ENCODE measurements at regions not wholly inside any gene's neighbourhood (a gene's known extent, or its start where the extent isn't known, plus 50 kb on each side); places are given as distances from the start of the nearest gene placed in this dataset.

DNA sequence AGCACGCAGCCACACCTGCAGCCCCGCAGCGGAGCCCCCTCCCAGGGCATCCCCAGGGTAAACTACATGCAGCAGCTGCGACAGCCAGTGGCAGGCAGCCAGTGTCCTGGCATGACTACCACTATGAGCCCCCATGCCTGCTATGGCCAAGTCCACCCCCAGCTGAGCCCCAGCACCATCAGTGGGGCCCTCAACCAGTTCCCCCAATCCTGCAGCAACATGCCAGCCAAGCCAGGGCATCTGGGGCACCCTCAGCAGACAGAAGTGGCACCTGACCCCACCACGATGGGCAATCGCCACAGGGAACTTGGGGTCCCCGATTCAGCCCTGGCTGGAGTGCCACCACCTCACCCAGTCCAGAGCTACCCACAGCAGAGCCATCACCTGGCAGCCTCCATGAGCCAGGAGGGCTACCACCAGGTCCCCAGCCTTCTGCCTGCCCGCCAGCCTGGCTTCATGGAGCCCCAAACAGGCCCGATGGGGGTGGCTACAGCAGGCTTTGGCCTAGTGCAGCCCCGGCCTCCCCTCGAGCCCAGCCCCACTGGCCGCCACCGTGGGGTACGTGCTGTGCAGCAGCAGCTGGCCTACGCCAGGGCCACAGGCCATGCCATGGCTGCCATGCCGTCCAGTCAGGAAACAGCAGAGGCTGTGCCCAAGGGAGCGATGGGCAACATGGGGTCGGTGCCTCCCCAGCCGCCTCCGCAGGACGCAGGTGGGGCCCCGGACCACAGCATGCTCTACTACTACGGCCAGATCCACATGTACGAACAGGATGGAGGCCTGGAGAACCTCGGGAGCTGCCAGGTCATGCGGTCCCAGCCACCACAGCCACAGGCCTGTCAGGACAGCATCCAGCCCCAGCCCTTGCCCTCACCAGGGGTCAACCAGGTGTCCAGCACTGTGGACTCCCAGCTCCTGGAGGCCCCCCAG lies 254.1 kb downstream of the GLI2 start (continued):
- TF ChIP-seq, protein P1, sequence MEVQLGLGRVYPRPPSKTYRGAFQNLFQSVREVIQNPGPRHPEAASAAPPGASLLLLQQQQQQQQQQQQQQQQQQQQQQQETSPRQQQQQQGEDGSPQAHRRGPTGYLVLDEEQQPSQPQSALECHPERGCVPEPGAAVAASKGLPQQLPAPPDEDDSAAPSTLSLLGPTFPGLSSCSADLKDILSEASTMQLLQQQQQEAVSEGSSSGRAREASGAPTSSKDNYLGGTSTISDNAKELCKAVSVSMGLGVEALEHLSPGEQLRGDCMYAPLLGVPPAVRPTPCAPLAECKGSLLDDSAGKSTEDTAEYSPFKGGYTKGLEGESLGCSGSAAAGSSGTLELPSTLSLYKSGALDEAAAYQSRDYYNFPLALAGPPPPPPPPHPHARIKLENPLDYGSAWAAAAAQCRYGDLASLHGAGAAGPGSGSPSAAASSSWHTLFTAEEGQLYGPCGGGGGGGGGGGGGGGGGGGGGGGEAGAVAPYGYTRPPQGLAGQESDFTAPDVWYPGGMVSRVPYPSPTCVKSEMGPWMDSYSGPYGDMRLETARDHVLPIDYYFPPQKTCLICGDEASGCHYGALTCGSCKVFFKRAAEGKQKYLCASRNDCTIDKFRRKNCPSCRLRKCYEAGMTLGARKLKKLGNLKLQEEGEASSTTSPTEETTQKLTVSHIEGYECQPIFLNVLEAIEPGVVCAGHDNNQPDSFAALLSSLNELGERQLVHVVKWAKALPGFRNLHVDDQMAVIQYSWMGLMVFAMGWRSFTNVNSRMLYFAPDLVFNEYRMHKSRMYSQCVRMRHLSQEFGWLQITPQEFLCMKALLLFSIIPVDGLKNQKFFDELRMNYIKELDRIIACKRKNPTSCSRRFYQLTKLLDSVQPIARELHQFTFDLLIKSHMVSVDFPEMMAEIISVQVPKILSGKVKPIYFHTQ (CRISPR knock-in tag; IDR thresholded peaks at IDR 0.05): no peak
- TF ChIP-seq, protein P2, sequence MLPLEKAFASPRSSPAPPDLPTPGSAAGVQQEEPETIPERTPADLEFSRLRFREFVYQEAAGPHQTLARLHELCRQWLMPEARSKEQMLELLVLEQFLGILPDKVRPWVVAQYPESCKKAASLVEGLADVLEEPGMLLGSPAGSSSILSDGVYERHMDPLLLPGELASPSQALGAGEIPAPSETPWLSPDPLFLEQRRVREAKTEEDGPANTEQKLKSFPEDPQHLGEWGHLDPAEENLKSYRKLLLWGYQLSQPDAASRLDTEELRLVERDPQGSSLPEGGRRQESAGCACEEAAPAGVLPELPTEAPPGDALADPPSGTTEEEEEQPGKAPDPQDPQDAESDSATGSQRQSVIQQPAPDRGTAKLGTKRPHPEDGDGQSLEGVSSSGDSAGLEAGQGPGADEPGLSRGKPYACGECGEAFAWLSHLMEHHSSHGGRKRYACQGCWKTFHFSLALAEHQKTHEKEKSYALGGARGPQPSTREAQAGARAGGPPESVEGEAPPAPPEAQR (CRISPR knock-in tag; IDR thresholded peaks at IDR 0.05): no peak
- TF ChIP-seq FOXK1 (CRISPR knock-in tag; IDR thresholded peaks at IDR 0.05): no peak

DNA sequence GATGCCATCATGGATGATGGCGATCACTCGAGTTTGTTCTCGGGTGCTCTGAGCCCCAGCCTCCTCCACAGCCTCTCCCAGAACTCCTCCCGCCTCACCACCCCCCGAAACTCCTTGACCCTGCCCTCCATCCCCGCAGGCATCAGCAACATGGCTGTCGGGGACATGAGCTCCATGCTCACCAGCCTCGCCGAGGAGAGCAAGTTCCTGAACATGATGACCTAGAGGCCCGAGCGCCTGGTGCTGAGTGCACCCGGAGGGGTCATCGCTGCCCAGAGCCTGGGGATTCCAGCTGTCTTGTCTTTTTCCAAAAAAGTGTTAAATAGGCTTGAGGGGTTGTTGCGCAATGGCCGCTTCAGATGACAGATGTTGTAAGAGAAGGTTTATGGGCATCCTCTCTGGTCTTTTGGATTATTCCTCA lies 254.8 kb downstream of the GLI2 start:
- H3K9me3 Mint-ChIP-seq: no peaks in the 10 kb centered on the region
- no peak for ATAC-seq
- TF ChIP-seq, protein P3, sequence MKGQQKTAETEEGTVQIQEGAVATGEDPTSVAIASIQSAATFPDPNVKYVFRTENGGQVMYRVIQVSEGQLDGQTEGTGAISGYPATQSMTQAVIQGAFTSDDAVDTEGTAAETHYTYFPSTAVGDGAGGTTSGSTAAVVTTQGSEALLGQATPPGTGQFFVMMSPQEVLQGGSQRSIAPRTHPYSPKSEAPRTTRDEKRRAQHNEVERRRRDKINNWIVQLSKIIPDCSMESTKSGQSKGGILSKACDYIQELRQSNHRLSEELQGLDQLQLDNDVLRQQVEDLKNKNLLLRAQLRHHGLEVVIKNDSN (CRISPR knock-in tag; IDR thresholded peaks at IDR 0.05): no peak
- TF ChIP-seq, protein P4, sequence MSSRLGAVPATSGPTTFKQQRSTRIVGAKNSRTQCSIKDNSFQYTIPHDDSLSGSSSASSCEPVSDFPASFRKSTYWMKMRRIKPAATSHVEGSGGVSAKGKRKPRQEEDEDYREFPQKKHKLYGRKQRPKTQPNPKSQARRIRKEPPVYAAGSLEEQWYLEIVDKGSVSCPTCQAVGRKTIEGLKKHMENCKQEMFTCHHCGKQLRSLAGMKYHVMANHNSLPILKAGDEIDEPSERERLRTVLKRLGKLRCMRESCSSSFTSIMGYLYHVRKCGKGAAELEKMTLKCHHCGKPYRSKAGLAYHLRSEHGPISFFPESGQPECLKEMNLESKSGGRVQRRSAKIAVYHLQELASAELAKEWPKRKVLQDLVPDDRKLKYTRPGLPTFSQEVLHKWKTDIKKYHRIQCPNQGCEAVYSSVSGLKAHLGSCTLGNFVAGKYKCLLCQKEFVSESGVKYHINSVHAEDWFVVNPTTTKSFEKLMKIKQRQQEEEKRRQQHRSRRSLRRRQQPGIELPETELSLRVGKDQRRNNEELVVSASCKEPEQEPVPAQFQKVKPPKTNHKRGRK (CRISPR knock-in tag; IDR thresholded peaks at IDR 0.05; ENCODE audit: borderline replicate concordance): no peak
- TF ChIP-seq, protein P2 (CRISPR knock-in tag; IDR thresholded peaks at IDR 0.05): no peak
- TF ChIP-seq ZNF423 (CRISPR knock-in tag; IDR thresholded peaks at IDR 0.05) (no peak), GABPB1 (CRISPR knock-in tag; IDR thresholded peaks at IDR 0.05) (no peak), CREB1 (CRISPR knock-in tag; IDR thresholded peaks at IDR 0.05) (no peak), NR1H2 (CRISPR knock-in tag; IDR thresholded peaks at IDR 0.05) (no peak), JAZF1 (CRISPR knock-in tag; IDR thresholded peaks at IDR 0.05) (no peak), ZNF317 (CRISPR knock-in tag; IDR thresholded peaks at IDR 0.05; ENCODE audit: borderline replicate concordance, low read depth) (no peak)
- TF ChIP-seq, protein P5, sequence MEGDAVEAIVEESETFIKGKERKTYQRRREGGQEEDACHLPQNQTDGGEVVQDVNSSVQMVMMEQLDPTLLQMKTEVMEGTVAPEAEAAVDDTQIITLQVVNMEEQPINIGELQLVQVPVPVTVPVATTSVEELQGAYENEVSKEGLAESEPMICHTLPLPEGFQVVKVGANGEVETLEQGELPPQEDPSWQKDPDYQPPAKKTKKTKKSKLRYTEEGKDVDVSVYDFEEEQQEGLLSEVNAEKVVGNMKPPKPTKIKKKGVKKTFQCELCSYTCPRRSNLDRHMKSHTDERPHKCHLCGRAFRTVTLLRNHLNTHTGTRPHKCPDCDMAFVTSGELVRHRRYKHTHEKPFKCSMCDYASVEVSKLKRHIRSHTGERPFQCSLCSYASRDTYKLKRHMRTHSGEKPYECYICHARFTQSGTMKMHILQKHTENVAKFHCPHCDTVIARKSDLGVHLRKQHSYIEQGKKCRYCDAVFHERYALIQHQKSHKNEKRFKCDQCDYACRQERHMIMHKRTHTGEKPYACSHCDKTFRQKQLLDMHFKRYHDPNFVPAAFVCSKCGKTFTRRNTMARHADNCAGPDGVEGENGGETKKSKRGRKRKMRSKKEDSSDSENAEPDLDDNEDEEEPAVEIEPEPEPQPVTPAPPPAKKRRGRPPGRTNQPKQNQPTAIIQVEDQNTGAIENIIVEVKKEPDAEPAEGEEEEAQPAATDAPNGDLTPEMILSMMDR (IDR thresholded peaks at IDR 0.05): no peak
- POLR2A ChIA-PET: no interaction called here
- no peak overlapping the region for H3K4me3 Mint-ChIP-seq
- H3K4me1 Mint-ChIP-seq: no peaks in the 10 kb centered on the region
- no peak overlapping the region for H3K27ac Mint-ChIP-seq
- H3K36me3 Mint-ChIP-seq: peaks cover 33% of the 10 kb centered on the region
- H3K27me3 Mint-ChIP-seq (ENCODE audit: low read depth): peaks cover 3% of the 10 kb centered on the region; the same call in 1 of the 2 replicates
- DNase-seq (ENCODE audit: low spot score): no peak
- CTCF ChIA-PET: no interaction called here
